GM21390 (cell line): ENCODE measurements at regions not wholly inside any gene's neighbourhood (a gene's known extent, or its start where the extent isn't known, plus 50 kb on each side); places are given as distances from the start of the nearest gene placed in this dataset.
A peak's percentile ranks its signal among the peaks of the same experiment; 100 is the strongest.
"Not testable (repeated sequence)": the region's sequence is repeated elsewhere in the genome, so short reads cannot be mapped to it uniquely, and the experiment has no call there.

Source experiments
- ATAC-seq: cut with Tn5 transposase; IDR thresholded peaks from one replicate; pipeline ENCODE4 v1.9.1; 2021; ENCODE audit not compliant: unreplicated experiment

DNA sequence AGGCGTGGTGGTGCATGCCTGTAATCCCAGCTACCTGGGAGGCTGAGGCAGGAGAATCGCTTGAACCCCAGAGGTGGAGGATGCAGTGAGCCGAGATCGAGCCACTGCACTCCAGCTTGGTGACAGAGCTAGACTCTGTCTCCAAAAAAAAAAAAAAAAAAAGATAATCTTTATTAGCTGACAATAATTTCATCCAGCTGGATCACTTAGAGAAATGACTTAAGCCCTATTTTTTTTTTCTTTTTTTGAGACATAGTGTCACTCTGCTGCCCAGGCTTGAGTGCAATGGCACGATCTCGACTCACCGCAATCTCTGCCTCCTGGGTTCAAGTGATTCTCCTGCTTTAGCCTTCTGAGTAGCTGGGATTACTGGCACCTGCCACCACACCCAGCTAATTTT lies 51.6 kb upstream of the MAP4K4 start:
- ATAC-seq: not testable (repeated sequence)

DNA sequence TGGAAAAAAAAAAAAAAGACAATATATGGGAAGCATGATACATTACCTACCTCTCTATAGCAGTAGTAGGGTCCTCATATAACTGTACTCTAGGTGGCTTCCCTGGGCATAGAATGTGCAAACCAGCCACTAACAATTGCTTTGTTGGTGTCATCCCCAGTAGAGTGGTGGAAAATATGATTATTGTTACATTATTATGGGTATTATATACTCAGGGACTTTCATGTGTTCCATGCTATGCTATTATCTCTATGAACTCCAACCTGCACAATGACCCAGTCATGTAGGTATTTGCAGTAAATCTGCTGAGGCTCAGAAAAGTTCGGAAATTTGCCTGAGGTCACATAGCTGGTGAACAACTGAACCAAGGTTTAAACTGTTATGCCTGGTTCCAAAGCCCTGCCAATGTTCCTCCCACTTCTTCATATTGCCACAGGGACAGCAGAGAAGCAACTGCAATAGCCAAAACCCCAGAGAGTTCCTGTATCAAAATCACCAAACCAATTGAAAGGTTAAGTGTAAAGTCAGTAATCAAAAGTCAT lies 52.6 kb upstream of the MAP4K4 start:
- ATAC-seq: no peak

DNA sequence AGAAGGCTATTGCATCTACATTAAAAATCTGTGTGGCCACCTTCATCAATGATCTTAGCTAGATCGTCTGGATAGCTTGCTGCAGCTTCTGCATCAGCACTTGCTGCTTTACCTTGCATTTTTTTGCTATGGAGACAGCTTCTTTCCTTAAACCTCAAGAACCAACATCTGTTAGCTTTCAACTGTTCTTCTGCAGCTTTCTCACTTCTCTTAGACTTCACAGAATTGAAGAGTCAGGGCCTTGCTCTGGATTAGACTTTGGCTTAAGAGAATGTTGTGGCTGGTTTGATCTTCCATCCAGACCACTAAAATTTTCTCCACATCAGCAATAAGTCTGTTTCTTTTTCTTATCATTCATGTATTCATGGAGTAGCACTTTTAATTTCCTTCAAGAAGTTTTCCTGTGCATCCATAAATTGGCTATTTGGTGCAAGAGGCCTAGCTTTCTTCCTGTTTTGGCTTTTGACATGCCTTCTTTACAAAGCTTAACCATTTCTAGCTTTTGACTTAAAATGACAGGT lies 54.4 kb upstream of the MAP4K4 start:
- no peak for ATAC-seq

- no peak for ATAC-seq
Observed at GRCh38 chr2:101638817-101639605, 58.5 kb upstream of the MAP4K4 start.

GRCh38 chr2:101638181-101638711 lies 59.3 kb upstream of the MAP4K4 start:
- no peak for ATAC-seq

DNA sequence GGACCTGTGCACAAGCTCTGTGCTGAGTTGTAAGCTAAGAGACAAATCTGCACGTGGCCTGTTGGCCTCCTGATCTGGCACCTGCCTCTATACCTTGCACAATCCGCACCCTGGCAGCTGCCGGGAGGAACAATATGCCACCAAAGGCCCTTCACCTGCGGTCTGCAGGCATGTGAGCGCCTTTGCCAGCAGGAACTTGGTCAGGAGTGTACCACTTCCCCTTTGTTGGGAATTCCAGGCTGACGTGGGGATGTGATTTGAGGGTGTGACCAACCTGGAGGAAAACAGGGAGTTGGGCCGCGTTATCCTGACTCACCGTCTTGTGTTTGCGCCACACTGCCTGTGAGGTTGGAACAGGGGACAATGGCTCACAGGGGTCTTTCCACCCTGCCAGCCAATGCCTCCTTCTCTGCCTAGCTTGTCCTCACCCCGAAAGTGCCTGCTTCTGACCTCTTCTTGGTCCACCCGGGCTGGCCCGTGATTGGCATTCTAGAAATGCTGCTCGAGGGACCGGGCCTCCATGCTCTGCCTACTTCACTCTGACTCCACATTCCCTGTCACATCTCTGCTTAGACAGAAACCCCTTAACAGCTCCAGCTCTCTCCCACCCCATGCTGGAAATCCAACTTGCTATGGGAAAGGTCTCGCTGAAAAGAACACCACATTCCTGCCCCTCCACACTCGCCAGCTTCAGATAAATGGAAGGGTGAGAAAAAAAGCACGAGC lies 67.1 kb upstream of the MAP4K4 start:
- no peak for ATAC-seq

GRCh38 chr2:101628030-101628392 lies 69.5 kb upstream of the MAP4K4 start:
- no peak for ATAC-seq

- ATAC-seq: no peak
Observed at GRCh38 chr2:101627285-101628029, 70.0 kb upstream of the MAP4K4 start.

DNA sequence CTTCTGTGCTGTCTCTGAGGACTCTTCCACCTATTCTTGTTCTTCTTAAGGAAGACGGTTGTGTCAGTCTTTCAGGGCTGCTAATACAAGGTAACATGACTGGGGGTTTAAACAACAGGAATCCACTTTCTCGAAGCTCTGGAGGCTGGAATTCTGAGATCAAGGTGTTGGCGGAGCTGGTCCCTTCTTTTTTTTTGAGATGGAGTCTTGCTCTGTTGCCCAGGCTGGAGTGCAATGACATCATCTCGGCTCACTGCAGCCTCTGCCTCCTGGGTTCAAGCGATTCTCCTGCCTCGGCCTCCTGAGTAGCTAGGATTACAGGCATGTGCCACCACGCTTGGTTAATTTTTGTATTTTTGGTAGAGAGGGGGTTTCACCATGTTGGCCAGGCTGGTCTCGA lies 71.7 kb upstream of the MAP4K4 start:
- ATAC-seq: not testable (repeated sequence)

DNA sequence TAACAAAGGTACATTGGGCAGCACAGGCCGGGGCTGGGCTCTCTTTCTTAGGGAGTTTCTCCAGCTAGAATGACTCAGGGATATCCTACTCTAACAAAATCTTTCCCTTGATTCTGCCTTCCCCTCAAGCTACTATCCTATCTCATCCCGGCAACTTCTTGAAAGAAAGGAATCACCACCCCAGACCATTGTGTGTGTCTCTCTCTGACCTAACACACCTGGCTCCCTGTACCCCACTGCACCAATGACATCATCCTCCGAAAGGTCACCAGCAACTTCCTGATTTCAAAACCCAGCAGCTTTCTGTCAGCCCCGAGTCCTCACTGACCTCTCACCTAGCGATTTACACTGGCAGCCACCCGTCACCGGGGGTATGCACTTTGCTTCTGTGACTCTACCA lies 72.1 kb upstream of the MAP4K4 start:
- ATAC-seq: no peak

DNA sequence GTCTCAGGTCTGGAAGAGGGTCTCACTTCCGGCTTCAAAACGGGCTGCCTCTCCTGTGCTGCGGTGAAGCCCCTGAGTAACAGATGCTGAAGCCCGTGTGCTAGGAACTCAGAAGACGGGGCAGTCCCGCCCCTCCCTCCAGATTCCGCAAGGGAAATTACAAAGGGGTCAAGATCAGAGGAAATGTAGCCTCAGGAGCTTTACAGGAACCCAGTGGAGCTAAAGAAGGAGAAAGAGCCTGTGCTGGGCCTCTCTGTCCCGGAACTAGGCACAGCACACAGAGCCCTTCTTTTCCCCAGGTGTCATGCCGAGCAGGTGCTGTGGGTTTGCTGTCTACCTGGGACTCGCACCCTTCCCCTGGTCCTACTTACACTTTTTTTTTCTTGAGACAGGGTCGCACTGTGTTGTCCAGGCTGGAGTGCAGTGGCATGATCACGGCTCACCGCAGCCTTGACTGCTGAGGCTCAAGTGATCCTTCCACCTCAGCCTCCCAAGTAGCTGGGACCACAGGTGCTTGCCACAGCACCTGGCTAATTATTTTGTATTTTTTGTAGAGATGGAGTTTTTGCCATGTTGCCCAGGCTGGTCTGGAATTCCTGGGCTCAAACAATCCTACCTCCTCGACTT lies 72.7 kb upstream of the MAP4K4 start:
- ATAC-seq: no peak

DNA sequence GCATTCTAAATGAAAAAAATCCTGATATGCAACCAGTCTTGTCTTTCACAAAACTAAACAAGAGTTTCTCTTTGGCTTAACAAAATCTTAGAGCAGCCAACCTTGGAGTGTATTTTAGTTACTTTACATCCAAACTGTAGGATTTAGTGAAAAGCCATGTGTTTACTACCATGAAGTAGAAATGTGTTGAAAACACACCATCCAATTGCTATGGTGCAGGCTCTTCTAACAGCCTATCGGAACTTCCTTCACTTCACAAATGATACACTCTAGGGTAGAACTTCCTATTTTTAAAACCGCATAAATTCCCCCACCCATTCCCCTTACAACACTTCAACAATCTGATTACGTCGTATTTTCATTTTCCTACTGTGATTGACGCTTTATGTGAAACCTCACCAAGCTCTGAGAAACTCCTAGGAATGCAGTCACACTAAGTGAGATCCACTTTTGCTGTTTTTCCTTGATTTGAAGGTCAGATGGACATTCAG lies 74.4 kb upstream of the MAP4K4 start:
- ATAC-seq: peak; percentile 73

- ATAC-seq: peak; percentile 89
Observed at GRCh38 chr2:101622210-101623030, 75.1 kb upstream of the MAP4K4 start.

DNA sequence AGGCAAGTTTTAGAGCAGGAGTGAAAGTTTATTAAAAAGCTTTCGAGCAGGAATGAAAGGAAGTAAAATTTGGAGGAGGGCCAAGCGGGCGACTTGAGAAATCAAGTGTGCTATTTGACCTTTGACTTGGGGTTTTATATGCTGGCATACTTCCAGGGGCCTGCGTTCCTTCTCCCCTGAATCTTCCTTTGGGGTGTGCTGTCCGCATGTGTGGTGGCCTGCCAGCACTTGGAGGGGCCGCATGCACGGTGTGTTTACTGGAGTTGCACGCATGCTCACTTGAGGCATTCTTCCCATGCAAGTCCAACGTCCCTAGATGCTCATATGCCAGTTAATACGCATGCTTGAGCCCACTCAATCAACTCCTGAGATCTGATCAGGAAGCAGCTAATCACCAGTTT lies 78.3 kb upstream of the MAP4K4 start:
- ATAC-seq: no peak

DNA sequence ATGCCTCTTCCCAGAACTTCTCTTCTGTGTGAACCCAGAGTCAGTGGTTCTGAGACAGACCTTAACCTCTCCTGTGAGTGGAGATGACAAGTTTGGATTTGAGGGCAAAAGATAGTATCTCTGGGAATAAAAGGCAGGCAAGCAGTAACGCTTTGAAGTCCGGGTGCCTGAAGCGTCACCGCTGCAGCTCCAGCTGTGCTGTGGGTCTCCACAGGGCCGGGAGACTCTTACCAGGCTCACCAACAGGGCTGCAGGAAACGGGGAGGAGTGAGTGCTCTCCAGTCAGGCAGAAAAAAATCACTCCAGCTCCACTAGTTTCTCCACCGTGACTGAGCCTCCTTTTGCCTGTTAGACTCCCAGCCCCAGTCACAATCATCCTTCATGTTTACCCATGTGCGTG lies 79.7 kb upstream of the MAP4K4 start:
- ATAC-seq: no peak

GRCh38 chr2:101617188-101617587 lies 80.3 kb upstream of the MAP4K4 start:
- ATAC-seq: no peak

DNA sequence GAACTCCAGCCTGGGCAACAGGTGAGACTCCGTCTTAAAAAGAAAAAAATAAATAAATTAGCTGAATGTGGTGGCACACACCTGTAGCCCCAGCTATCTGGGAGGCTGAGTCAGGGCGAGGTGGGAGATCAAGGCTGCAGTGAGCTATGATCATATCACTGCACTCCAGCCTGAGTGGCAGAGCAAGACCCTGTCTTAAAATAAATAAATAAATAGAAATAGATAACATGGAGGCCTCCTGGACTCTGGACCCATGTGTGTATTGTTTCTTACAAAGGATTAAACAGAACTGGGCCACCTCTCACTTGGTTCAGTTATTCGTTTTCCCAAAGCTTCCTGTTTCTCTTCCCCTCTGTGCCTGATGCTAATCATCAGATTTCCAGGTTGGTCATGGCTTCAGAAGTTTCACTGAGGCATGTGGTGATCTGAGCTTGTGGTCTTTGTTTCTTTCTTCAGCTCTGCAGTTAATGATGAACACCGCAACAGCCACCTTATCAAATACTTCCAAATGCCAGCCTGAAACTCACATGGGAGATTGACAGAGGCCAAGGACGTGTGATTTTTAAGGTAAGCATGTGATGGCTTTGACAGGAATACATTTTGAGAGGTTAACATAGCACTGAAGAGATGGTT lies 83.3 kb upstream of the MAP4K4 start:
- ATAC-seq: no peak

DNA sequence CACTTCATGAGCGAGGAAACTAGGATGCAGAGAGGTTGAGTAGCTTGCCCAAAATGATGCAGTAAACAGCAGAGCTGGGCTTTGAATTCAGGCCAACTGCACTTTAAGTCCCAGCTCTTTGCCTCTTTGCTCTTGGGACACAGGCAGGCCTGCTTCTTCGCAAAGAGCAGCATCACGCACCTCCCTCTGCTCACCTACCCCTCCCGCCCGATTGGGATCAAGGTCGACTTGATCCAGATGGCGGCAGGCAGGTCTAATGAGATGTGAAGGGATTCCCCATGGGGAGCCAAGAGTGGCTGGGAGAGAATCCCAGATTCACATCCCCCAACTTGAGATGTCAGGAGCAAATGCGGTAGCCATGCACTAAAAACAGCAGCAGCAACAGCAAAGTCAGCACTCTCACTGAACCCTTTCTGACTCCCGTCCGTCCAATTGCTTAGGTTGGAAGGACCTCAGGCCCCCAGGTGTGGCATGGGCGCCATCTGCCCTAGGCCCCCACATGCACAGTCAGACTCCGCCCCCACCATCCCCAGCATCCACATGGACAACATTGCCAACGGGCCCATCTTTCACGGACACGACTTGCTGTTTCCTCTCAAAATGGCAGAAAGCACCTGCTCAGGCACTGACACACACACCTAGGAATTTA lies 84.3 kb upstream of the MAP4K4 start:
- no peak for ATAC-seq

DNA sequence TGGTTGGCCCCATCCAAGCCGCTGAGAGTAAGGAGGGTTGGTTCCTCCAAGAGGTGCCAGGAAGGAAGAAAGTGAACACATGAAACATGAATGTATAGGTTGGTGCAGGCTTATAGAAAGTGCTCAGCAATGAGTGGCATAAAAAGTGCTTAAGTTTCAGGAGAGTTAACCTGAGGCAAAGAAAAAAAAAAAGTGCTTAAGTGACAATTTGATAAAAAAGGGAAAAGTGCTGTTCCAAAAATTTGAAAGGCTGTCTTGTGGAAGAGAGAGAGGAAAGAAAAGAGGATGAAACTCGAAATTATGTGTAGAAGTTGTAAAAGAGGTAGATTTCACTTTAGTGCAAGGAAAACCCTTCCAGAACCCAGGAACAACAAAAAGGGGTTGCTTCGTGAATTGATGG lies 85.5 kb upstream of the MAP4K4 start:
- no peak for ATAC-seq
